Erythroblast (primary cell): ENCODE measurements at regions not wholly inside any gene's neighbourhood (a gene's known extent, or its start where the extent isn't known, plus 50 kb on each side); places are given as distances from the start of the nearest gene placed in this dataset.
A peak's percentile ranks its signal among the peaks of the same experiment; 100 is the strongest.

Experiments used
- DNase-seq, 2 experiments: peaks; one replicate each; lab custom pipeline; 2025; lab: John Stamatoyannopoulos, UW
- GATA1 ChIP-seq: IDR thresholded peaks from 2 replicates; pipeline ENCODE4 v1.6.1; 2011; ENCODE audit warnings: low read depth, mild to moderate bottlenecking, control low read depth, low read length, moderate library complexity
- POLR2A ChIP-seq: IDR thresholded peaks from 2 replicates; pipeline ENCODE4 v1.6.1; 2011; ENCODE audit warnings: mild to moderate bottlenecking, low read length

DNA sequence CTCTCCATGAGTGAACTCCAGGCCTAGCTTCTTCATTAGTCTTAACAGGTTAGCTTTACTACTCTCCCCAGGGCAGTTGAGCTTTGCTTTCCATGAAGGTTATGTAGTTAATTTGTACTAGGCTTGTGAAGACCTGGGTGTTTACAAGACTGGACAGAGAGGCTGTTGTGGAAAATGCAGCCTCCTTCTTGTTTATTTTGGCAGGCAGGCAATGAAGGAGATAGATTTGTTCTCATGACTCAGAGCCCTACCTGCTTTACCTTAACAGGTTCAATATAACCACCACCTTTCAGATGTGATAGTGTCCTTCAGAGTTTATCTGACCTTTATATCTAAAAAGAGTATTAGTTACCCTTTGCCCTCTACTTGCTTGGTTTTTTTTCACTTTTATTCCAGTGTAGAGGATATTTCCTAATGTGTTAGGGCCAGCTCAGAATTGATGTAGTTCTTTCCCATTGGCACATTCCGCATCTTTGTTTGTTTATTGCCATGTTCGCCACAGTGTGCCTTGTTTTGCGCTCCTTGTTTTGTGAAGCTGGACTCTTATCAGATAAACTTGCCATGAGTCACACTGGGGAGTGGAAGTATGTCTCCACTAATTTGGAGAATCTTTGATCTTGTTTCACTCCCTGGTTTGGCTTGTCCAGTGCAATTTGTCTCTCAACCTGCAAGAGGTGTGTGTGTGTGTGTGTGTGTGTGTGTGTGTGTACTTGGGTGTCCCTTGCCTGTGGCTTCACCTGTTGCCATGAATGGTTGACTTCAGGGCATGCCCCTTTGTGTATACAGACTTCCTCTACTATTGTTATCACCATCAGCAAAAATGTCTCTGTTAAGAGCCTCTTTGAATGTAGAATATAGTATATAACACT, 87.4 kb upstream of the MACF1 start:
- TF ChIP-seq GATA1, result no peak
- TF ChIP-seq POLR2A, result no peak
- peak; percentile 36 to 39 for DNase-seq

- no peak for DNase-seq
- TF ChIP-seq GATA1 (no peak), POLR2A (no peak)
These were observed 86.5 kb upstream of the MACF1 start for GRCh38 chr1:39117899-39118450.

GRCh38 chr1:39122056-39122455, 82.4 kb upstream of the MACF1 start:
- TF ChIP-seq GATA1 (no peak), POLR2A (no peak)
- DNase-seq, result no peak

GRCh38 chr1:39124282-39124681, 80.2 kb upstream of the MACF1 start:
- no peak for DNase-seq
- no peak for TF ChIP-seq GATA1
- no peak for TF ChIP-seq POLR2A

DNA sequence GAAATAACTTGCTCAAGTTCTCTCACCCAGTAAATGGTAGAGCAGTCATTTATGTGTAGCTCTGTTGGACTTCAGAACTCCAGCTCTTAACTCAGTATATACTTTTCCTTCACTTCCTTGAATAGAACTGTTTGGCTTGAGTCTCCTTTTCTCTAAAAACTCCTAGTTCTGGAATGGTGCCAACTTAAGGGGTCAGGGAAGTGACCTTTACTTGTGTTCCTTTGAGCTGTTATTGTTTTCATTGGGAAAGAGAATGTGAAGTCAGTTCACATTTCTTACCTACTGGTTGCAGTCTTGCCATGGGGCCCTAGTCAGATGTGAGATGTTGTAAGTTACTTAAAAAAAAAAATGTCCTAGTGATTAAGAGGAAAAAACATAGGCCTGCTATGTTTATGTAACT, 77.0 kb upstream of the MACF1 start:
- no peak for TF ChIP-seq GATA1
- no peak for TF ChIP-seq POLR2A
- DNase-seq, result no peak

DNA sequence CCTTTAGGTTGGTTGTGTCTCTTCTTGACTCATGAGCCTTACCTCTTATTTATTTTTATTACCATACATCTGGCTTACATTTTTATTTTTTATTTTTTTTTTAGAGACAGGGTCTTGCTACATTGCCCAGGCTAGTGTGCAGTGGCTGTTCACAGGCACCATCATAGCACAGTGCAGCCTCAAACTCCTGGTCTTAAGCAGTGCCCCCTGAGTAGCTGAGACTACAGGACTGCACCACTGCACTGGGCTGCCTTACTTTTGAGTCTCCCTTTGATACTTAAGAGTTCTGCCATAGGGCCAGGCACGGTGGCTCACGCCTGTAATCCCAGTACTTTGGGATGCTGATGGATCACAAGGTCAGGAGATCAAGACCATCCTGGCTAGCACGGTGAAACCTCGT, 76.4 kb upstream of the MACF1 start:
- no peak for DNase-seq
- TF ChIP-seq GATA1 (no peak), POLR2A (no peak)

- TF ChIP-seq POLR2A (no peak), GATA1 (no peak)
- DNase-seq, result no peak
These were observed 75.5 kb upstream of the MACF1 start for GRCh38 chr1:39128959-39129358.

- DNase-seq, result peak in 1 of 2 experiments; percentile 10
- TF ChIP-seq POLR2A (no peak), GATA1 (no peak)
These were observed 75.0 kb upstream of the MACF1 start for GRCh38 chr1:39129514-39129913.

GRCh38 chr1:39130325-39130724, 74.2 kb upstream of the MACF1 start:
- TF ChIP-seq POLR2A (no peak), GATA1 (no peak)
- no peak for DNase-seq

DNA sequence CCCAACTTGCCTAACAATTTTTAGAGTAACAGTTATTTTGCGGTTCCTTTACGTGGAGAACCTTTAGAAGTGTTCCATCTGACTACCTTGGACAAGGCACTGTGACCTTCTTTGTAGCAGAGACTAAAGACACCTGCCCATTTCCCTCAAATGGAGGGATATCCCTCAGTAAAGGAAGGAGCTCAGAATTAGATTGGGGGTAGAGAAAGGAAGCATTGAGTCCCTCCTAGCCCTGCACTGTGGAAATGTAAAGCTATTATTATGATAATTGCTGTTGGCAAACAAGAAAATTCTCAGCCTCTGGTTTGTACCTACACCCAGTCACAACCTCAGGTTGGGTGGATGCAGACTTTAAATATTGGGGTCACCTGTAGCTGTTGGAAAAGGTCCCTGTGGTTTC, 72.6 kb upstream of the MACF1 start:
- DNase-seq, result no peak
- no peak for TF ChIP-seq GATA1
- no peak for TF ChIP-seq POLR2A

GRCh38 chr1:39132505-39133339, 71.8 kb upstream of the MACF1 start:
- TF ChIP-seq POLR2A (no peak), GATA1 (no peak)

GRCh38 chr1:39133340-39133684, 71.2 kb upstream of the MACF1 start:
- DNase-seq, result no peak
- TF ChIP-seq GATA1 (no peak), POLR2A (no peak)

More at GRCh38 chr1:39132505-39133339, 71.8 kb upstream of the MACF1 start:
- DNase-seq, result no peak

DNA sequence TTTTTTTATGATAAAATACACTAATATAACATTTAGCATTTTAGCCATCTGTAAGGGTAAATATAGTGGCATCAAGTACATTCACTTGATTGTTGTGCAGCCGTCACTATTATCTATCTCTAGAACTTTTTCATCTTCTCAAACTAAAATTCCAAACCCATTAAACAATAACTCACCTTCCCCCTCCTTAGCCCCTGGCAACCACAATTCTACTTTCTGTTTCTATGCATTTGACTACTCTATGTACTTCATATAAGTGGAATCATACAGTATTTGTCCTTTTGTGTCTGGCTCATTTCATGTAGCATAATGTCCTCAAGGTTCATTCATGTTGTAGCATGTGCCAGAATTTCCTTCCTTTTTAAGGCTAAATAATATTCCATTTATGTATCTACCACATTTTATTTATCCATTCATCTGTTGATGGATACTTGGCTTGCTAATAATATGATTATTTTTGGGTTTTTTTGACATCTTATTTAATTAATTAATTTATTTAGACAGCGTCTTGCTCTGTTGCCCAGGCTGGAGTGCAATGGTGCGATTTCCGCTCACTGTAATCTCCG, 69.6 kb upstream of the MACF1 start:
- TF ChIP-seq GATA1 (no peak), POLR2A (no peak)
- no peak for DNase-seq

- no peak for TF ChIP-seq POLR2A
- no peak for TF ChIP-seq GATA1
- DNase-seq, result no peak
These were observed 67.9 kb upstream of the MACF1 start for GRCh38 chr1:39136638-39137037.
